ENCODE measurements at regions not wholly inside any gene's neighbourhood (a gene's known extent, or its start where the extent isn't known, plus 50 kb on each side); places are given as distances from the start of the nearest gene placed in this dataset.

DNA sequence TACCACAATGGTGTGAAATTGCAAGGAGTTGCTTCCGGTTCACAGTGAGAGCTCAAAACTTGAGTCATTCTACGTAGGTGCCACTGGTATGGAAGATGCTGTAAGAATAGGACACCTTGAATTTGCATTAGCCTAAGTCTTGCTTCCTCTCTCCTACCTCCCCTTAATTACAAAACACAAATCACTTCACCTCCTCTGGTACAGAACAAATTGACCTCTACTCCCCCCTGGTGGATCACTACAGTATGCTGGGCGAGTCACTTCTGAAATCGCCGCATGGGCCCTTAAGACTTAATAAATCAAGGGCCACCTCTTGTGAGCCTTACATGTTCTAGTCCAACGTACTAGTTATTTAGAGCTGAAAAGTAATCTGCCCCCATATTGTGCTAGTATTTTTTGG, 145.3 kb upstream of the SMARCA2 start:
- H3K4me3 ChIP-seq (replicated peaks; ENCODE audit: low read depth, low read length): no peak overlapping the region
- DNase-seq (ENCODE audit: low read depth): peak; percentile 6
- peak; percentile 29 for TF ChIP-seq CTCF (IDR thresholded peaks at IDR 0.05; ENCODE audit: low read length, missing control alignments)

GRCh38 chr9:1870915-1871314, 144.2 kb upstream of the SMARCA2 start:
- H3K4me3 ChIP-seq (replicated peaks; ENCODE audit: low read depth, low read length): no peak overlapping the region
- no peak for TF ChIP-seq CTCF (IDR thresholded peaks at IDR 0.05; ENCODE audit: low read length, missing control alignments)
- no peak for DNase-seq (ENCODE audit: low read depth)

- DNase-seq (ENCODE audit: low read depth): peak; percentile 1
- no peak for TF ChIP-seq CTCF (IDR thresholded peaks at IDR 0.05; ENCODE audit: low read length, missing control alignments)
- no peak overlapping the region for H3K4me3 ChIP-seq (replicated peaks; ENCODE audit: low read depth, low read length)
Observed at GRCh38 chr9:1871626-1872419, 143.3 kb upstream of the SMARCA2 start.

GRCh38 chr9:1875251-1875851, 139.8 kb upstream of the SMARCA2 start:
- DNase-seq (ENCODE audit: low read depth): no peak
- H3K4me3 ChIP-seq (replicated peaks; ENCODE audit: low read depth, low read length): no peak overlapping the region
- TF ChIP-seq CTCF (IDR thresholded peaks at IDR 0.05; ENCODE audit: low read length, missing control alignments): no peak

GRCh38 chr9:1875921-1876448, 139.2 kb upstream of the SMARCA2 start:
- H3K4me3 ChIP-seq (replicated peaks; ENCODE audit: low read depth, low read length): no peak overlapping the region
- DNase-seq (ENCODE audit: low read depth): no peak
- TF ChIP-seq CTCF (IDR thresholded peaks at IDR 0.05; ENCODE audit: low read length, missing control alignments): no peak

DNA sequence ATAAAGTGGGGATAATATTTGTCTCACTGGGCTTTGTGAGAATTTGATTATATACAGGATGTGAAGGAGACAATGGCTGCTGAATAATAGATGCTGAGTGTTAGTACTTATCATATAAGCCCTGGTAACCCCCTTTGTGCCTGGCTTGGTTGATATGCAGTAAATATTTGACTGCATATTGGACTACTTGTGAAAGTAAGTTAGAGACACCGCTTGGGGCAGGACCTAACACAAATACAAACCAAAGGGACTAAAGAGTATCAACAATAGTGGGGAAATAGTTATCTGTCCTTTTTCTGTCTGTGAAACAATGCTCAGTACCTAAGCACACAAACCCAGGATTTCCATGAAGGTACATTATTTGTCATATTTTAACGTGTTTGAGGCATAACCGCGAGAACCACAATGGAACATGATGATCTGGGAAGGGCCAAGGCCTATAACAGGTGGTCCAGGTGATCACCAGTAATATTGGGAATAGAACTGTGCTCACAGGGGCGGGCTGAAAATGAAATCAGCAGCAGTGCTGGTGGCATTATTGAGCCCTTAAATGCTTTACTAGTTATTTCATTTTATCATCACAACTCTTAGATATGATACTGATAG, 138.2 kb upstream of the SMARCA2 start:
- TF ChIP-seq CTCF (IDR thresholded peaks at IDR 0.05; ENCODE audit: low read length, missing control alignments): no peak
- no peak overlapping the region for H3K4me3 ChIP-seq (replicated peaks; ENCODE audit: low read depth, low read length)
- DNase-seq (ENCODE audit: low read depth): no peak

Data from fibroblast of pulmonary artery (primary cell).